ENCODE measurements at regions not wholly inside any gene's neighbourhood (a gene's known extent, or its start where the extent isn't known, plus 50 kb on each side); places are given as distances from the start of the nearest gene placed in this dataset.

DNA sequence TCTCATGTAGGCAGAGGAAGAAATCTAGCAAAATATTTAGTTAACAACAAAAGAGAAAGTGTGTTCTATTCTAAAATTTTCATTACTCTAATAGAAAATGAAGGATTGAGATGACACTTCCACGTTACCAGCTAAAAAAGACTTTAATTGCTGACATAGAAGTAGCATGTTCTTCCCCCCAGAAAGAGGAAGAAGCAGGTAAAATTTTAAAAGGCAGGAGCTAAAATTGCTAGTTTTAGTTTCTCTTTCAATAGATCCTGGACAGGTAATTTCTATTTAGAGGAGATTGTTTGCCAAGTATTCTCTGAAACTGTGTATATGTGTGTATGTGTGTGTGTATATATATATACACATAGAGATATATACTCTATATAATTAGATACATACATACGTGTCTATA, 248.1 kb upstream of the FMN2 start (continued):
- no peak for TF ChIP-seq GATAD2B (IDR thresholded peaks at IDR 0.05; ENCODE audit: borderline replicate concordance)
- no peak for TF ChIP-seq KLF10 (CRISPR knock-in tag; IDR thresholded peaks at IDR 0.05)
- TF ChIP-seq, protein P1, sequence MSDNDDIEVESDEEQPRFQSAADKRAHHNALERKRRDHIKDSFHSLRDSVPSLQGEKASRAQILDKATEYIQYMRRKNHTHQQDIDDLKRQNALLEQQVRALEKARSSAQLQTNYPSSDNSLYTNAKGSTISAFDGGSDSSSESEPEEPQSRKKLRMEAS (CRISPR knock-in tag; IDR thresholded peaks at IDR 0.05): no peak
- no peak for TF ChIP-seq HDAC3 (IDR thresholded peaks at IDR 0.05; ENCODE audit: borderline replicate concordance, partially characterized antibody)

DNA sequence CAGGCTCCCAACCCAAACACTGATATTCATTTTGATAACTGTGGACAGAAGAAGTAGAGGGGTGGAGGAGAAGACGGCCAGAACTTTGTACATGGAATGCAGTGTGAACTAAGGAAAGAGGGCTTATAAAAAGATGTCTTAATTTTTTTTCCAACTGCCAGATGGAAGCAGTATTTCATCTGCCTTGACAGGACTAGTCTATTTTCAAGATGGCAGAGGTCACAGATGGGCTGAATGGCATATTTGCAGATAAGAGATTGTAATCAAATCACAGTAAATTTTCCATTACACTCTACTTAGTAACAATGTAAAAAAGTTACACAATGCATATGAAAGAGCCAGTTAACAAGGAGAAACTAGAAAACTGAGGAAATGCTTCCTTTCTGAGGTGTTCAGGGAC, 246.8 kb upstream of the FMN2 start:
- BruUV-seq (replicated peaks): no TSS peak
- Histone ChIP-seq H3K9me3 (replicated peaks; ENCODE audit: control insufficient read depth, insufficient read depth, low read depth, low read length) (0 out of 2 replicates have a peak, but pooled peaks cover 5% of the 10 kb centered on the region), H4K20me1 (replicated peaks; ENCODE audit: control insufficient read depth, insufficient read depth, low read length) (no peaks in the 10 kb centered on the region), H3K4me2 (ENCODE audit: insufficient read depth, low read length) (no peak overlapping the region), H3K27ac (ENCODE audit: extremely low read depth, low read depth, low read length) (no peak overlapping the region), H3K9ac (ENCODE audit: insufficient read depth in 1 of 2, low read depth in 2 of 2, low read length in 2 of 2) (no peak overlapping the region), H3K9me1 (ENCODE audit: control insufficient read depth, insufficient read depth, low read length) (no peaks in the 10 kb centered on the region), H2AFZ (ENCODE audit: low read depth, low read length) (no peak overlapping the region), H3K4me3 (no peak overlapping the region), H3K36me3 (ENCODE audit: control insufficient read depth, insufficient read depth, low read length) (no peaks in the 10 kb centered on the region), H3K27me3 (ENCODE audit: control insufficient read depth in 2 of 2, insufficient read depth in 2 of 2, low read length in 2 of 2) (no peaks in the 10 kb centered on the region), H3K4me1 (replicated peaks in 1 of 2; ENCODE audit: control insufficient read depth in 2 of 2, insufficient read depth in 2 of 2, low read length in 2 of 2) (no peaks in the 10 kb centered on the region), H3K79me2 (ENCODE audit: control insufficient read depth, insufficient read depth, low read length) (no peaks in the 10 kb centered on the region)
- in situ Hi-C loops (cut with MboI): no loop called here
- no peak for TF ChIP-seq HNRNPL (IDR thresholded peaks at IDR 0.05; ENCODE audit: low read depth, low read length)
- TF ChIP-seq HMGN3 (IDR thresholded peaks at IDR 0.05; ENCODE audit: borderline replicate concordance, extremely low read depth, insufficient read length, low read depth, low read length): no peak
- TF ChIP-seq ZNF444 (CRISPR knock-in tag; IDR thresholded peaks at IDR 0.05): no peak
- TF ChIP-seq SRSF3 (IDR thresholded peaks at IDR 0.05; ENCODE audit: insufficient read depth, low read length): no peak
- no peak for TF ChIP-seq SETDB1 (IDR thresholded peaks at IDR 0.05; ENCODE audit: low read length)
- no peak for TF ChIP-seq ZSCAN29 (IDR thresholded peaks at IDR 0.05)
- TF ChIP-seq ZNF121 (CRISPR knock-in tag; conservative IDR thresholded peaks at IDR 0.05): no peak
- TF ChIP-seq TAL1 (IDR thresholded peaks at IDR 0.05): no peak
- no peak for TF ChIP-seq MCM3 (IDR thresholded peaks at IDR 0.05)
- TF ChIP-seq ZNF780A (CRISPR knock-in tag; IDR thresholded peaks at IDR 0.05): no peak
- POLR2A ChIA-PET: no interaction called here
- DNase-seq (ENCODE audit: extremely low read depth in 1 of 4, low spot score in 3 of 4): no peak
- ATAC-seq: no peak
- CTCF ChIA-PET (ENCODE audit: low intra/inter-chr PET ratio): no interaction called here
- 0% methylated on average over 1 of the region's 1 CpG for WGBS (ENCODE audit: insufficient coverage, low coverage, missing lambda C conversion rate)
- intact Hi-C loops (cut with micrococcal nuclease): no loop called here
- FAIRE-seq: no peak

Data from K562 (cell line).